Adrenal gland (tissue), 9 donors: ENCODE measurements at regions not wholly inside any gene's neighbourhood (a gene's known extent, or its start where the extent isn't known, plus 50 kb on each side); places are given as distances from the start of the nearest gene placed in this dataset.
"Not testable (repeated sequence)": the region's sequence is repeated elsewhere in the genome, so short reads cannot be mapped to it uniquely, and the experiment has no call there.

Experiments
- DNase-seq, 7 donors: peaks; one replicate each; pipeline ENCODE4 v3.0.0-alpha.2; 2019 to 2020
- H3K27ac ChIP-seq, 5 donors: fragments of 200-600 bp; sonication (generic) in 4 of 5; 1 replicate in 3 of 5; 2 replicates in 2 of 5; pipeline versions ENCODE4 v1.5.1 to v1.8.0; 2016 to 2020; ENCODE audit warnings: mild to moderate bottlenecking in 1 of 5
- H3K27me3 ChIP-seq: fragments of 200-600 bp; 2 replicates; pipeline ENCODE4 v1.8.0; 2021
- H3K36me3 ChIP-seq, 2 donors: fragments of 200-600 bp; replicated peaks in 1 of 2; 1 replicate in 1 of 2; 2 replicates in 1 of 2; pipeline versions ENCODE4 v1.5.1 to v1.8.0; 2018 to 2022
- H3K4me1 ChIP-seq, 2 donors: fragments of 200-600 bp; replicated peaks in 1 of 2; 1 replicate in 1 of 2; 2 replicates in 1 of 2; pipeline versions ENCODE4 v1.5.1 to v1.8.0; 2018 to 2021
- H3K4me3 ChIP-seq, 4 donors: fragments of 200-600 bp; sonication (generic) in 3 of 4; one replicate each; pipeline ENCODE4 v1.5.1; 2016 to 2018
- H3K9me3 ChIP-seq, 3 donors: fragments of 200-600 bp; sonication (generic) in 1 of 3; replicated peaks in 1 of 3; 1 replicate in 2 of 3; 2 replicates in 1 of 3; pipeline versions ENCODE4 v1.5.1 to v1.8.0; 2016 to 2021
- POLR2A ChIP-seq, 2 donors: fragments of 450-650 bp; IDR thresholded peaks; one replicate each; pipeline ENCODE4 v1.6.1; 2017; ENCODE audit warnings: antibody characterized with exemption in 2 of 2, mild to moderate bottlenecking in 2 of 2, moderate library complexity in 1 of 2
- WGBS, 4 donors: extraction: QIAGEN DNeasy Blood & Tissue Kit in 2 of 4; methylation state at CpG; one replicate each; pipeline versions ENCODE4 v1.1.5 to v1.1.7; 2013 to 2017; 5-methylcytosine and 5-hydroxymethylcytosine counted together
- intact Hi-C, 2 donors: fragments of 100-400 bp; cut with DNase I; formaldehyde crosslinking; loops; one replicate each; pipeline versions ENCODE4 v1.14.1 to v1.15.0; 2022 to 2023
- TF ChIP-seq, protein P1 (sequence below), 6 experiments: fragments of 450-650 bp in 4 of 6; fragments of 200-600 bp in 2 of 6; sonication (generic) in 1 of 6; IDR thresholded peaks; 1 replicate in 5 of 6; 2 replicates in 1 of 6; pipeline versions ENCODE4 v1.5.1 to v1.8.0; 2016 to 2021; ENCODE audit warnings: antibody characterized with exemption in 6 of 6, mild to moderate bottlenecking in 2 of 6, moderate library complexity in 1 of 6
- donor health status: healthy with polysubstance abuse.
- donor health status: Bipolar disorder and iron deficiency.
- donor health status: DM: yes; HTN: yes; CAD: no.
- donor health status: DM: no; HTN: no; CAD: no.
- donor health status: DM: no; HTN: no; CAD: no.

DNA sequence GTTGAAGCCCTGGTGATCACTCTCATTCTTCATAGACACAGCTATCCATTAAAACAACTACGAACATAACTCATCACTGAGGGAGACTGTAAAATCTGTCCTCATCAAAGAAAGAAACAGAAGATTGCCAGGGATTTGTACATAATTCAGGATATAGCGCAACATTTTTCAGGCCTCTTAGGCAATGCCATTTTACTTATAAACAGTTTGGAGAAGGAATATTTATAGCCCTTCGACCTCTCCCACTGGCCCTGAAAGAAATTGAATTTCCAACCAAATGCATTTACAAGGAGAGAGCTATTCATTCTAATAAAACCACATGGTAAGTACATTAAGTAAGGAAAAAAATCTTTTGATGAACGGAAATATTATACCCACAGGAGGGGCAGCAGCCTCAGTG is 295.0 kb downstream of the RAD51AP2 start:
- no peaks in the 10 kb centered on the region for H3K4me1 ChIP-seq
- 78 to 89% (median 84%) methylated on average over 4 of the region's 4 CpGs for WGBS, 4 donors
- H3K27ac ChIP-seq, result no peak overlapping the region
- H3K27me3 ChIP-seq, result no peaks in the 10 kb centered on the region
- H3K9me3 ChIP-seq, result no peaks in the 10 kb centered on the region
- no peak for DNase-seq
- no peaks in the 10 kb centered on the region for H3K36me3 ChIP-seq
- intact Hi-C loops, result no loop called here
- no peak overlapping the region for H3K4me3 ChIP-seq
- TF ChIP-seq POLR2A (IDR thresholded peaks at IDR 0.05), result no peak

DNA sequence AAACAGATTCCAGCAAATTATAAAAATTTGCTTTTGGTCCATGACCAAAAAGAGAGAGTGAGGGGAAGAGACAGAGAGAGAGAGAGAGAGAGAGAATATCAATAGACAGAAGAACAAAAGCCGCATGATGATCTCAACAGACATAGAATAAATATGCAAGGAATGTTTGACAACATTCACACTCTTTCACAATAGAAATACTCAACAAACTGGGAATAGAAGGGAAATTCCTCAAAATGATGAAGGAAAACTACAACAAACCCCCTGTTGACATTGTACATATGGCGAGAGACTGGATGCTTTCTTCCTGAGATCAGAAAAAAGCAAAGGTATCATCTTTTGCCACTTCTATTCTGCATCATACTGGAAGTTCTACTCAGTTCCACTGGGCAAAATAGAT is 309.7 kb downstream of the RAD51AP2 start:
- Histone ChIP-seq H3K27me3 (no peaks in the 10 kb centered on the region), H3K9me3 (no peaks in the 10 kb centered on the region), H3K4me3 (no peak overlapping the region), H3K36me3 (no peaks in the 10 kb centered on the region), H3K27ac (no peak overlapping the region), H3K4me1 (no peaks in the 10 kb centered on the region)
- TF ChIP-seq, protein P1, sequence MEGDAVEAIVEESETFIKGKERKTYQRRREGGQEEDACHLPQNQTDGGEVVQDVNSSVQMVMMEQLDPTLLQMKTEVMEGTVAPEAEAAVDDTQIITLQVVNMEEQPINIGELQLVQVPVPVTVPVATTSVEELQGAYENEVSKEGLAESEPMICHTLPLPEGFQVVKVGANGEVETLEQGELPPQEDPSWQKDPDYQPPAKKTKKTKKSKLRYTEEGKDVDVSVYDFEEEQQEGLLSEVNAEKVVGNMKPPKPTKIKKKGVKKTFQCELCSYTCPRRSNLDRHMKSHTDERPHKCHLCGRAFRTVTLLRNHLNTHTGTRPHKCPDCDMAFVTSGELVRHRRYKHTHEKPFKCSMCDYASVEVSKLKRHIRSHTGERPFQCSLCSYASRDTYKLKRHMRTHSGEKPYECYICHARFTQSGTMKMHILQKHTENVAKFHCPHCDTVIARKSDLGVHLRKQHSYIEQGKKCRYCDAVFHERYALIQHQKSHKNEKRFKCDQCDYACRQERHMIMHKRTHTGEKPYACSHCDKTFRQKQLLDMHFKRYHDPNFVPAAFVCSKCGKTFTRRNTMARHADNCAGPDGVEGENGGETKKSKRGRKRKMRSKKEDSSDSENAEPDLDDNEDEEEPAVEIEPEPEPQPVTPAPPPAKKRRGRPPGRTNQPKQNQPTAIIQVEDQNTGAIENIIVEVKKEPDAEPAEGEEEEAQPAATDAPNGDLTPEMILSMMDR (IDR thresholded peaks at IDR 0.05), result no peak
- no peak for TF ChIP-seq POLR2A (IDR thresholded peaks at IDR 0.05)
- intact Hi-C loops, result no loop called here
- no peak for DNase-seq
- 65 to 78% (median 69%) methylated on average over 2 of the region's 2 CpGs for WGBS, 4 donors

DNA sequence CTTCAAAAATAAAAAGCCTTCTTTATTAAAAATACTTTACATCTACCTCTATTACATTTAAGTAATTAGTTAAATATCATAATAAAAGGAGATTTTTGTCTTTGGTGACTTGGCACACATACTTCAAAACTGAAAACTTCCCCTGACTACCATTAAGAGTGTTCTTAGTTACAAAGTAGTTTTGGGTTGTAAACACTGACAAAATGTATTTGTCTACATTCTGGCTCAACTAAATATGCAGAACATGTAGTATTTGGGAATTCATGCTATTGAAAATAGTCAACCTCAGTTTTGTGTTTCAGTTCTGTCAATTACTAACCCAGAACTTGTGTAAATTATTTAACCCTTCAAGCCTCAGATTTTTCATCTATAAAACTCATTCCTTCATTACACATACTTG is 311.5 kb downstream of the RAD51AP2 start:
- H3K36me3 ChIP-seq, result no peaks in the 10 kb centered on the region
- no peak for DNase-seq
- intact Hi-C loops, result no loop called here
- H3K9me3 ChIP-seq, result no peaks in the 10 kb centered on the region
- no peak overlapping the region for H3K27ac ChIP-seq
- no peak for TF ChIP-seq POLR2A (IDR thresholded peaks at IDR 0.05)
- TF ChIP-seq, protein P1 (IDR thresholded peaks at IDR 0.05), result no peak
- no peaks in the 10 kb centered on the region for H3K27me3 ChIP-seq
- H3K4me1 ChIP-seq, result no peaks in the 10 kb centered on the region
- no peak overlapping the region for H3K4me3 ChIP-seq

DNA sequence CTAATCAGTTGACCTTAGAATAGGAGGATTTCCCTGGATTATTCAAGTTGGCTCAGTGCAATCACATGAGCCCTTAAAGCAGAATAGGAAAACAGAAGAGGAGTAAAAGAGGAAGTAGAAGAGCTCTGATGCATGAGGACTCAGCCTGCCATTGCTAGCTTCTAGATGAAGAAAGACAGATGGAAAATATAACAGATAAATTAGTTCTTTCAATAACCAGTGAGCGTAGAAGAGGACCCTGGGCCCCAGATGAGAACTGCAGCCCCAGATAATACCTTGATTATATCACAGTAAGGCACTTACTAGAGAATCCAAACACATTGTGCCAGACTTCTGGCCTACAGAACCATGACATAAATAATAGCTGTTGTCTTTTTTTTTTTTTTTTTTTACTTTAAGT is 314.0 kb downstream of the RAD51AP2 start:
- H3K36me3 ChIP-seq, H3K4me1 ChIP-seq, H3K27me3 ChIP-seq, H3K4me3 ChIP-seq, H3K27ac ChIP-seq, intact Hi-C loops, DNase-seq, H3K9me3 ChIP-seq: not testable (repeated sequence)
- 85 to 97% (median 90%) methylated on average over 1 of the region's 1 CpG for WGBS, 4 donors

DNA sequence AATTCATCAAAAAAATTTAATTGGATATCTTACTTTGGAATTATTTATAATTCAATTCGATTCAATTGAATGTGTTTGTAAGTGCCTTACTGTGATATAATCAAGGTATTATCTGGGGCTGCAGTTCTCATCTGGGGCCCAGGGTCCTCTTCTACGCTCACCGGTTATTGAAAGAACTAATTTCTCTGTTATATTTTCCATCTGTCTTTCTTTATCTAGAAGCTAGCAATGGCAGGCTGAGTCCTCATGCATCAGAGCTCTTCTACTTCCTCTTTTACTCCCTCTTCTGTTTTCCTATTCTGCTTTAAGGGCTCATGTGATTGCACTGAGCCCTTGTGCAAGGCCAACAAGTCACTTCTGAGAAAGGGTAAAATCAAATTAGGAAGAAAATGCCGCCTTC is 315.6 kb downstream of the RAD51AP2 start:
- DNase-seq, result not testable (repeated sequence)

DNA sequence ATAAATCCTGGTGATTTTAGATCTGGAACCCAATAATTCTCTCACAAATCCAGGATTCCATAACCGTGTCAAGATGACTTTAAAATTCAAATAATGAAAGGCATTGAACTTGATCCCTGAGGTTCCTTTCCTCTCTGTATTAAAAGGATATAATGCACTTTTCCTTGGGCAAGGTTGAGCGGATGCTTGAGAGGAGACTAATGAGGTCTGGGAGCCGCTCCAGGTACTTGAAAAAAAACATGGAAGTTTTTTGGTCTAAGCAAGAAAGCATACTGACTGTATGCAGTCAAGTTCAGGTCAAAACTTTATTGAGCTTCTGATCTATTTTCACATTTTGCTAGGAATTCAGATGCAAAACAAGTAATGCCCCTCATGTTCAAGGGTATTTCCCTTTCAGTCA is 318.5 kb downstream of the RAD51AP2 start:
- no peaks in the 10 kb centered on the region for H3K27me3 ChIP-seq
- intact Hi-C loops, result no loop called here
- 70 to 78% (median 71%) methylated on average over 3 of the region's 3 CpGs for WGBS, 4 donors
- no peaks in the 10 kb centered on the region for H3K36me3 ChIP-seq
- H3K27ac ChIP-seq, result no peak overlapping the region
- H3K9me3 ChIP-seq, result no peaks in the 10 kb centered on the region
- DNase-seq, result no peak
- H3K4me3 ChIP-seq, result no peak overlapping the region
- TF ChIP-seq, protein P1 (IDR thresholded peaks at IDR 0.05), result no peak
- TF ChIP-seq POLR2A (IDR thresholded peaks at IDR 0.05), result no peak
- no peaks in the 10 kb centered on the region for H3K4me1 ChIP-seq

More for the DNA sequence above, 315.6 kb downstream of the RAD51AP2 start:
- intact Hi-C loops, H3K27me3 ChIP-seq, H3K9me3 ChIP-seq, H3K27ac ChIP-seq, H3K4me3 ChIP-seq, H3K36me3 ChIP-seq, H3K4me1 ChIP-seq: not testable (repeated sequence)
- 75 to 80% (median 79%) methylated on average over 4 of the region's 4 CpGs for WGBS, 4 donors
